Uterus (tissue), 2 donors: ENCODE measurements at regions not wholly inside any gene's neighbourhood (a gene's known extent, or its start where the extent isn't known, plus 50 kb on each side); places are given as distances from the start of the nearest gene placed in this dataset.

Experiments used
- CTCF ChIP-seq, 4 experiments: fragments of 200-600 bp in 2 of 4; fragments of 450-650 bp in 2 of 4; sonication (generic) in 2 of 4; IDR thresholded peaks; one replicate each; pipeline ENCODE4 v1.5.1; 2016 to 2019; ENCODE audit warnings: antibody characterized with exemption in 4 of 4, mild to moderate bottlenecking in 2 of 4, moderate library complexity in 1 of 4
- POLR2A ChIP-seq, 2 donors: fragments of 450-650 bp; IDR thresholded peaks; one replicate each; pipeline ENCODE4 v1.6.1; 2016; ENCODE audit warnings: antibody characterized with exemption in 2 of 2, mild to moderate bottlenecking in 1 of 2, moderate library complexity in 1 of 2

GRCh38 chr6:103139377-103139776 lies 1720.3 kb downstream of the HACE1 start:
- TF ChIP-seq POLR2A (IDR thresholded peaks at IDR 0.05) (no peak), CTCF (IDR thresholded peaks at IDR 0.05) (no peak)
